GM21423 (cell line): ENCODE measurements at regions not wholly inside any gene's neighbourhood (a gene's known extent, or its start where the extent isn't known, plus 50 kb on each side); places are given as distances from the start of the nearest gene placed in this dataset.
"Not testable (repeated sequence)": the region's sequence is repeated elsewhere in the genome, so short reads cannot be mapped to it uniquely, and the experiment has no call there.

Source experiments
- ATAC-seq: cut with Tn5 transposase; IDR thresholded peaks from one replicate; pipeline ENCODE4 v1.9.1; 2021; ENCODE audit warnings: mild to moderate bottlenecking, moderate library complexity; ENCODE audit not compliant: unreplicated experiment

DNA sequence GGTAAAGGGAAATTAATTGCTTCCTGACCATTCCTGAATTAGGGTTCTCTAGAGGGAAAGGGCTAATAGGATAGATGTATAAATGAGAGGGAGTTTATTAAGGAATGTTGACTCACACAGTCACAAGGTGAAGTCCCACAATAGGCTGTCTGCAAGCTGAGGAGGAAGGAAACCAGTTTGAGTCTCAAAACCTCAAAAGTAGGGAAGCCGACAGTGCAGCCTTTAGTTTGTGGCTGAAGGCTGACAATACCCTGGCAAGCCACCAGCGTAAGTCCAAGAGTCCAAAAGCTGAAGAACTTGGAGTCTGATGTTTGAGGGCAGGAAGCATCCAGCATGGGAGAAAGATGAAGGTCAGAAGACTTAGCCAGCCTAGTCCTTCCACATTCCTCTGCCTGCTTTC lies 1340.8 kb downstream of the RPIA start:
- ATAC-seq: not testable (repeated sequence)

DNA sequence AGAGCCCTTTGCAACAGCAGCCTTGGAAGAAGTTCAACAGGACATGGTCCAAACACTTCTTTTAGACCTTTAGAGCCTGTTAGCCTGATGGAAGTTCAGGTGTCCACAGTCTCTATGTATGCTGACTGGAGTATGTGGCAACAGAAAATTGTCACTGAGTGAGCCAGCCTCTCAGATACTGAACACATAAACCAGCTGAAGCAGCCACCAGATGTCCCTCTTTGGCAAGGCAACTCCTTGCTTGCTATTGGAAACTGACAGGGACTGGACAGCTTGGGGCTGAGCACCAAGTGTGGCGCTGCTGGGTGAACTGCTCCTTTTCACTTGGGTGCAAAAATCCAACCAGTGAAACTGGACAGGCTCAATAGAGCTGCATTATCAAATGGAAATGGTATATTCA lies 1344.9 kb downstream of the RPIA start:
- not testable (repeated sequence) for ATAC-seq

DNA sequence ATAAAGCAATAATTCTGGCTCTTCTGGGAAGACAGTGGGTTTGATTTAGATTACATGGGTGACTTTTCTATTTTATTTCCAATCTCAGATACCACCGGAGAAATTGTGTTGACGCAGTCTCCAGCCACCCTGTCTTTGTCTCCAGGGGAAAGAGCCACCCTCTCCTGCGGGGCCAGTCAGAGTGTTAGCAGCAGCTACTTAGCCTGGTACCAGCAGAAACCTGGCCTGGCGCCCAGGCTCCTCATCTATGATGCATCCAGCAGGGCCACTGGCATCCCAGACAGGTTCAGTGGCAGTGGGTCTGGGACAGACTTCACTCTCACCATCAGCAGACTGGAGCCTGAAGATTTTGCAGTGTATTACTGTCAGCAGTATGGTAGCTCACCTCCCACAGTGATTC lies 1347.6 kb downstream of the RPIA start:
- ATAC-seq: not testable (repeated sequence)

DNA sequence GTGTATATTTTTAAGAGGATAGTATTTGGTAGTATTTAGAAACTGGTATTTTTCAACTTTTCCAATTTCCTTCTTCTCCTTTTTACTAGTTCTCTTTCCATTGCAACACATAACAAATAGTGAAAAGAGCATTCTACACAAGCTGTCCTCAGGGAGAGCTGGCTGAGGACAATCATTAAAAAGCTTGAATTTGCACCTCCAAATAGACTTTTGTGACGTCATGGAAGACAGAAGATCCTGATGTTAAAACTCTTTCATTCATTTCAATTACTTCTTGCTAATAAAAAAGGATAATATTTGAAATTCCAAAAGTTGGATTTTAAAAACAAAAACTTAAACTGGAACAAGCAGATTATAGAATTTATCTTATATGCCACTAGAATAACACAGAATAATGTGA lies 1356.3 kb downstream of the RPIA start:
- ATAC-seq: not testable (repeated sequence)

- ATAC-seq: not testable (repeated sequence)
These were observed 1360.7 kb downstream of the RPIA start for GRCh38 chr2:90052113-90052631.

- no peak for ATAC-seq
These were observed 1377.9 kb downstream of the RPIA start for GRCh38 chr2:90069290-90069894.

GRCh38 chr2:90076311-90076710 lies 1384.8 kb downstream of the RPIA start:
- no peak for ATAC-seq

DNA sequence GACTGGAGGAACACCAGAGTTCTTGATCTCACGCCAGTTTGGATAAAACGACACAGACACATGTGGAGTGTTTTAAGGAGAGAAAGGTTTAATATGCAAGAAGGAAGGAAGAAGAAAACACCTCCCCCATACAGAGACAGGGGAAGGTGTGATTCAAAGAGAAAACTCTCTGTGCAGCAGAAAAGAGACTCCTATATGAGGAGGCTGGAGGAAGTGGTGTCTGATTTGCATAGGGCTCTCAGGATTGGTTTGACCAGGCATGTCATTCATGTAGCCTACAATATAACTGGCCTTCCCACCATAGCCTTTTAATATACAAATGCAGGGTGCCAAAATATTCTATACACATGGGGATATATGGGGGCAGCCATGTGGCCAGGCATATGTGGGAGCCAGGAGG lies 1386.5 kb downstream of the RPIA start:
- no peak for ATAC-seq

DNA sequence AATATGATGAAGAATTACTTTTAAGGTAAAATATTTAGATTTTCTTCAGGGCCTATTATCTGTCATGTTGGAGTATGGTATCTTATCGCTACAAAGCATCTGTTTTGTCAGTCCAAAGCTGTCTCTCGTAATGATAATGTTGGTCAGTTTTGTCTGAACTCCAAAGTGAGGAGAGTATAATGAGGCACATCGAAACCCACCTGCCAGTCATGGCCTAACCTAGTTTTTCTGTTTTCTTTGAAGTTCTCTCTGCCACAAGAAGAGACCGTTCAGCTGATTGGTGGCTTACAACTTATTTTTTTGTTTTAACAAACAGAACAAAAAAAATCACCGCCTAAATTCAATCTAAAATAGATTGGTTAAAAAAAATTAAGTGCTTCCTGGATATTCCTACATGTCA lies 1387.9 kb downstream of the RPIA start:
- ATAC-seq: no peak

DNA sequence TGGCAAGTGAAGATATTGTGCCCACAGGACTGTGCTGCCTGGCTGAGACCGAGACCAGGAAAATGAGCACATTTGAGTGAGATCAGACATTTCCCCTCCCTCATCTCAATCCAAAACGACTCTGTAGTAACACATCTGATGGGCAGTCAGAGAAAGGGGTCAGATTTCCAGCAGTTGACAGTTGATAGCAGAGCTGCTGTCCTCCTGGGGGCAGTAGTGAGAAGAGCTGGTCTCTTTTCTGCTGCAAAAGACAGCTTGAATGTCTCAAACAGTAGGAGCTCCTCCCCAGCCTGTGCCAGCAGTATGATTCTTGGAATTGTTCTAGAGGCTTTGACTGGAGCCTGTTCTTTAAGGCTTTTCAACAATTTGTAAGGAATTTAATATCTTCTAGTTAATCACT lies 1396.3 kb downstream of the RPIA start:
- not testable (repeated sequence) for ATAC-seq

- not testable (repeated sequence) for ATAC-seq
These were observed 1402.2 kb downstream of the RPIA start for GRCh38 chr2:90093571-90094270.

DNA sequence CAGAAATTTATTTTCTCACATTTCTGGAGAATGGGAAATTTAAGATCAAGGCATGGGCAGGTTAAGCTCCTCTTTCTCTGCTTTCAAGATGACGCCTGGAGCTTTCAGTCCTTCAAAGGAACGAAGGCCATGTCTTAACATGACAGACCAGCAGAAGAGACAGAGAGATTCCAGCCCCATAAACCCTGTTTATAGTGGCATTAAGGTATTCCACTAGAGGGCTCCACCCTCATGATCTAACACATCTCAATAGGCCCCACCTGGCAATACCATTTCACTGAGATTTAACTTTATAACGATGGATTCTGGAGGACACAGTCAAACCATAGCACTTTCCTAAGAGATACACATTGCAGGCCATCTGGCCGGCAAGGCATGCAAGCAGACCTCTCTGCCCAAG lies 1406.1 kb downstream of the RPIA start:
- ATAC-seq: not testable (repeated sequence)

DNA sequence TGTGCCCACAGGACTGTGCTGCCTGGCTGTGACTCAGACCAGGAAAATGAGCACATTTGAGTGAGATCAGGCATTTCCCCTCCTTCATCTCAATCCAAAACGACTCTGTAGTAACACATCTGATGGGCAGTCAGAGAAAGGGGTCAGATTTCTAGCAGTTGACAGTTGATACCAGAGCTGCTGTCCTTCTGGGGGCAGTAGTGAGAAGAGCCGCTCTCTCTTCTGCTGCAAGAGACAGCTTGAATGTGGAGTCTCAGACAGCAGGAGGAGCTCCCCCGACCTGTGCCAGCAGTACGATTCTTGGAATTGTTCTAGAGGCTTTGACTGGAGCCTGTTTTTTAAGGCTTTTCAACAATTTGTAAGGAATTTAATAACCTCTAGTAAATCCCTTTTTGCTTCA lies 1413.7 kb downstream of the RPIA start:
- not testable (repeated sequence) for ATAC-seq

DNA sequence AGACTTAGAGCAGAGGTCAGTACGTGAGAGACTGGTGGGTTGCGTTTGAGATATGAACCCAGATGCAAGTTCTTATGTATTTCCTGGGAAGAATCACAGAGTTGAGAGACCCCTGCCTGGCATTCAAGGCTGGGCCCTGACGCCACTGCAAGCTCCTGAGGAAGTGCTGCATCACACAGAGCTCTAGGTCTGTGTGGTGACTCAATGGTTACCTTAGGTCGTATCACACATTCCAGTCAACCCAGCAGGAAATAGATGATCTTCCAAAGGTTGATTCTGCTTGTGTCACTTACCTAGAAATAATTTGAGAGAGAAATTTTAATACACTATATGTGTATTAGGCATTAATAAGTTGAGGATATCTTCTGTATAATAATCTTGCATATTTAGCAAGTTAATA lies 1431.9 kb downstream of the RPIA start:
- not testable (repeated sequence) for ATAC-seq

DNA sequence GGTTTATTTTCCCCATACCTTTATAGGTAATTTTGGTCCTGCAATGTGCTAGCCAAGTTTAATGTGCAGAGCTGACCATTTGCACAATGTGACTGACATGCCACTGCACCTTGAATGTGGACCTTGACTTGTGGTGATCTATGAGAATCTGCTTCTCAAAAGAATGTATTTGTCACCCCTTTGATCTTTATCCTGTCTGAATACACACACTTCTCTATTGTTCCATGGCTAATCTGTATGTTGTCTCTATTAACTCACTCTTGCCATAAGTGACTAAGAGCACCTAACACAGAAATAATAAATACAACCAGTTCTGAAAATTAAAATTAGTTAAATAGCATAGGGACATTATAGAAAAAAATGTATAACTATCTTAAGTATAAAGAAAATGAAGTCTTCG lies 1447.6 kb downstream of the RPIA start:
- ATAC-seq: not testable (repeated sequence)

DNA sequence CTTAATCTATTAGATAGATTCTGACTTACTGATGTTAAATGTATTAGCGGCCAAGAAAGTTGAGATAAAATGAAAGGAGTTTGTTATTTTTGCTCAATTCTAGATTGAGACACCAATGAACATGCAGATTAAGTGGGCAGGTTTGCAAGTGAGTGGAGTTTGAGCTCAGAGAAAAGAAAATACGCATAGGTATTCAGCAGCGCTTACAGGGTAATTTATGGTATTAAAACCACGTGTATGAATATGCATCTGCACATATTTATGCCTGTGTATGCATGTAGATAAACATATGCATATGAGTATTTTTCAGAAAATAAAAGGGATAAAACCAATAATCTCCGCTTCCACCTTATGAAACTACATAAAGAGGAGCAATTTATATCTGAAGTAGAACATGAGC lies 1450.1 kb downstream of the RPIA start:
- ATAC-seq: not testable (repeated sequence)

- not testable (repeated sequence) for ATAC-seq
These were observed 1460.3 kb downstream of the RPIA start for GRCh38 chr2:90151805-90152204.

GRCh38 chr2:90170978-90171377 lies 1479.5 kb downstream of the RPIA start:
- not testable (repeated sequence) for ATAC-seq

GRCh38 chr2:90173081-90173480 lies 1481.6 kb downstream of the RPIA start:
- not testable (repeated sequence) for ATAC-seq

- ATAC-seq: not testable (repeated sequence)
These were observed 1488.1 kb downstream of the RPIA start for GRCh38 chr2:90179591-90179990.

DNA sequence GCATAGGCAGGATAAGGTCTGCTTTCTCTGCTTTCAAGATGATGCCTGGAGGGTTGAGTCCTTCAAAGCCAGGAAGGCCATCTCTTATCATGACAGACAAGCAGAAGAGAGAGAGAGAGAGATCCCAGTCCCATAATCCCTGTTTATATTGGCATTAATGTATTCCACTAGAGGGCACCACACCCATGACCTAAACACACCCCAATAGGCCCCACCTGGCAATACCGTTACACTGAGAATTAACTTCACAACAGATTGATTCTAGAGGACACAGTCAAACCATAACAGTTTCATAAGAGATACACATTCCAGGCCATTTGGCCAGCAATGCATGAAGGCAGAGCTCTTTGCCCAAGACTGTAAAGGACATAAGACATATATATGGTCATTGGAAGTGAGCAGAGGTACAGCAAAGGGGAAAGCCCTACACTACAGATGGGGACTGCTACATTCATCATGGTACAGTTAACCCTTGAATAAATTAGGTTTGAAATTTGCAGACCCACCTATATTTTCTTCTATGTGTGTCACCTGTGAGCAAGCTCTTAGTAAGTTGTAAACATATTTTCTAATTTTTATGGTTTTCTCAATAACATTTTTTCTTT lies 1516.1 kb downstream of the RPIA start:
- ATAC-seq: no peak

DNA sequence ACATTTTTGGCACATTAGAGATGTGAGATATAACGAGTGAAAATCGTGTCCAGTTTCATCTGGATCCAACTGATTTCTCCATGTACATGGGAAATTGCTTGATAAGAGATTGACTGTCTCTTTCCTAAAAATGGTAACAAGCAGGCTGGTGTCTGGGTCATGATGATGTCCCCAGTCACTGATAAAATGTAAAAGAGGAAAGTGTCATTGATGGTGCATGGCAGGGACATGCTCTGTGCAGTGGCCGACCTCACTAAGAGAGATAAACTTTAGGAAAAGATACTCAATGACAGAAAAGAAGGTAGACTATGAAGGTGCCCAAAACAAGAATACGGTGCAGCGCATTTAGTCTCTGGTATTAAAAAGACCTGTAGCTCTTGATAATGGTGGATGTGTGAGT lies 1517.5 kb downstream of the RPIA start:
- ATAC-seq: no peak
